Spleen (tissue), 11 donors: ENCODE measurements at regions not wholly inside any gene's neighbourhood (a gene's known extent, or its start where the extent isn't known, plus 50 kb on each side); places are given as distances from the start of the nearest gene placed in this dataset.
"Not testable (repeated sequence)": the region's sequence is repeated elsewhere in the genome, so short reads cannot be mapped to it uniquely, and the experiment has no call there.

ENCODE experiments used
- DNase-seq: peaks from one replicate; pipeline ENCODE4 v3.0.0-alpha.2; 2020
- H3K27ac ChIP-seq, 8 donors: fragments of 200-600 bp; sonication (generic) in 7 of 8; 1 replicate in 4 of 8; 2 replicates in 4 of 8; pipeline versions ENCODE4 v1.5.0 to v1.8.0; 2016 to 2021; ENCODE audit warnings: inconsistent platforms in 4 of 8, mild to moderate bottlenecking in 4 of 8, moderate library complexity in 1 of 8
- H3K27me3 ChIP-seq, 7 donors: fragments of 200-600 bp; sonication (generic) in 6 of 7; replicated peaks in 1 of 7; 1 replicate in 4 of 7; 2 replicates in 3 of 7; pipeline versions ENCODE4 v1.5.0 to v1.8.0; 2016 to 2021; ENCODE audit warnings: inconsistent platforms in 3 of 7, mild to moderate bottlenecking in 1 of 7
- H3K36me3 ChIP-seq, 6 donors: fragments of 200-600 bp; sonication (generic) in 5 of 6; 1 replicate in 4 of 6; 2 replicates in 2 of 6; pipeline versions ENCODE4 v1.5.0 to v1.8.0; 2016 to 2021; ENCODE audit warnings: inconsistent platforms in 2 of 6
- H3K4me1 ChIP-seq, 6 donors: fragments of 200-600 bp; sonication (generic) in 5 of 6; 1 replicate in 3 of 6; 2 replicates in 3 of 6; pipeline versions ENCODE4 v1.5.0 to v1.8.0; 2016 to 2021; ENCODE audit warnings: inconsistent platforms in 3 of 6
- H3K4me3 ChIP-seq, 8 donors: fragments of 200-600 bp; sonication (generic) in 7 of 8; 1 replicate in 4 of 8; 2 replicates in 4 of 8; pipeline versions ENCODE4 v1.5.0 to v1.8.0; 2016 to 2021; ENCODE audit warnings: inconsistent platforms in 4 of 8, mild to moderate bottlenecking in 4 of 8, moderate library complexity in 2 of 8
- H3K9me3 ChIP-seq, 8 donors: fragments of 200-600 bp; sonication (generic) in 7 of 8; 1 replicate in 4 of 8; 2 replicates in 4 of 8; pipeline versions ENCODE4 v1.5.0 to v1.8.0; 2016 to 2021; ENCODE audit warnings: inconsistent platforms in 4 of 8
- CTCF ChIP-seq, 11 experiments: fragments of 200-600 bp in 7 of 11; fragments of 450-650 bp in 4 of 11; sonication (generic) in 4 of 11; IDR thresholded peaks in 8 of 11; conservative IDR thresholded peaks in 3 of 11; 1 replicate in 7 of 11; 2 replicates in 4 of 11; pipeline versions ENCODE4 v1.4.0 to v1.8.0; 2016 to 2021; ENCODE audit warnings: antibody characterized with exemption in 11 of 11, inconsistent platforms in 4 of 11, mild to moderate bottlenecking in 1 of 11
- POLR2A ChIP-seq, 3 donors: fragments of 450-650 bp; IDR thresholded peaks; one replicate each; pipeline ENCODE4 v1.5.1; 2017; ENCODE audit warnings: antibody characterized with exemption in 3 of 3, mild to moderate bottlenecking in 1 of 3
- POLR2AphosphoS5 ChIP-seq, 3 donors: sonication (generic); formaldehyde crosslinking; IDR thresholded peaks; one replicate each; pipeline ENCODE4 v1.5.1; 2017; ENCODE audit warnings: antibody characterized with exemption in 3 of 3
- WGBS, 5 donors: extraction: QIAGEN DNeasy Blood & Tissue Kit in 3 of 5; methylation state at CpG; one replicate each; pipeline versions ENCODE4 v1.1.5 to v1.1.7; 2013 to 2018; 5-methylcytosine and 5-hydroxymethylcytosine counted together
- intact Hi-C: fragments of 100-400 bp; cut with DNase I; formaldehyde crosslinking; loops from one replicate; pipeline ENCODE4 v1.15.0; 2023; ENCODE audit warnings: low total_unique reads
- donor health status: healthy with polysubstance abuse.
- donor health status: DM: no; HTN: no; CAD: no; lungs with moderate emphysema.
- donor health status: DM: no; HTN: no; CAD: no.
- donor health status: Bipolar disorder and iron deficiency.
- donor health status: healthy.
- donor health status: DM: no; HTN: no; CAD: no.
- donor health status: DM: yes; HTN: yes; CAD: no.

GRCh38 chr2:236835307-236836024 lies 250.2 kb upstream of the COPS8 start:
- peaks cover 0 to 12% (median 6%) of the 10 kb centered on the region in 8 donors for H3K9me3 ChIP-seq
- intact Hi-C loops, result no loop called here
- no peak overlapping the region for H3K4me3 ChIP-seq
- TF ChIP-seq CTCF (IDR thresholded peaks at IDR 0.05 in 8 of 11, conservative IDR thresholded peaks at IDR 0.05 in 3 of 11) (no peak), POLR2A (IDR thresholded peaks at IDR 0.05) (no peak), POLR2AphosphoS5 (IDR thresholded peaks at IDR 0.05) (no peak)
- peaks cover 0 to 12% (median 0%) of the 10 kb centered on the region in 7 donors for H3K27me3 ChIP-seq
- H3K36me3 ChIP-seq, result no peaks in the 10 kb centered on the region
- no peak overlapping the region for H3K27ac ChIP-seq
- WGBS, 5 donors, result 50 to 88% (median 67%) methylated on average over 1 to 2 of the region's 2 CpGs
- peaks cover 0 to 13% (median 0%) of the 10 kb centered on the region in 6 donors for H3K4me1 ChIP-seq
- DNase-seq, result no peak

- intact Hi-C loops, H3K4me3 ChIP-seq, DNase-seq, H3K36me3 ChIP-seq: not testable (repeated sequence)
- Histone ChIP-seq H3K9me3 (peaks cover 0 to 12% (median 6%) of the 10 kb centered on the region in 8 donors), H3K27ac (peak overlapping the region in 1 of 8 donors; percentile 5), H3K27me3 (peaks cover 0 to 12% (median 0%) of the 10 kb centered on the region in 7 donors), H3K4me1 (peaks cover 0 to 13% (median 0%) of the 10 kb centered on the region in 6 donors)
- 68 to 77% (median 72%) methylated on average over 2 of the region's 2 CpGs for whole genome bisulfite sequencing, 5 donors
These were observed 249.7 kb upstream of the COPS8 start for GRCh38 chr2:236836028-236836427.

- no peaks in the 10 kb centered on the region for H3K36me3 ChIP-seq
- intact Hi-C loops, result no loop called here
- WGBS, 5 donors, result 82 to 95% (median 88%) methylated on average over 3 of the region's 3 CpGs
These were observed 245.5 kb upstream of the COPS8 start for GRCh38 chr2:236840215-236840614.

GRCh38 chr2:236840857-236841256 lies 244.8 kb upstream of the COPS8 start:
- WGBS, 5 donors, result 76 to 91% (median 89%) methylated on average over 7 of the region's 7 CpGs

More at GRCh38 chr2:236840215-236840614, 245.5 kb upstream of the COPS8 start:
- peaks cover 0 to 8% (median 6%) of the 10 kb centered on the region in 8 donors for H3K9me3 ChIP-seq
- no peak for TF ChIP-seq POLR2A (IDR thresholded peaks at IDR 0.05)
- no peak for TF ChIP-seq POLR2AphosphoS5 (IDR thresholded peaks at IDR 0.05)
- TF ChIP-seq CTCF (IDR thresholded peaks at IDR 0.05 in 8 of 11, conservative IDR thresholded peaks at IDR 0.05 in 3 of 11), result no peak
- DNase-seq, result no peak
- H3K4me1 ChIP-seq, result no peaks in the 10 kb centered on the region
- no peak overlapping the region for H3K27ac ChIP-seq
- peaks cover 0 to 8% (median 0%) of the 10 kb centered on the region in 7 donors for H3K27me3 ChIP-seq
- H3K4me3 ChIP-seq, result no peak overlapping the region

More at GRCh38 chr2:236840857-236841256, 244.8 kb upstream of the COPS8 start:
- Histone ChIP-seq H3K4me1 (no peaks in the 10 kb centered on the region), H3K27ac (no peak overlapping the region), H3K27me3 (peaks cover 0 to 14% (median 0%) of the 10 kb centered on the region in 7 donors), H3K36me3 (no peaks in the 10 kb centered on the region), H3K4me3 (no peak overlapping the region), H3K9me3 (peaks cover 0 to 2% (median under 1%) of the 10 kb centered on the region in 8 donors)
- TF ChIP-seq POLR2A (IDR thresholded peaks at IDR 0.05), result no peak
- TF ChIP-seq CTCF (IDR thresholded peaks at IDR 0.05 in 8 of 11, conservative IDR thresholded peaks at IDR 0.05 in 3 of 11), result no peak
- no peak for TF ChIP-seq POLR2AphosphoS5 (IDR thresholded peaks at IDR 0.05)
- intact Hi-C loops, result no loop called here
- DNase-seq, result no peak
